Right ventricle myocardium inferior (tissue), 1 donor: ENCODE measurements at regions not wholly inside any gene's neighbourhood (a gene's known extent, or its start where the extent isn't known, plus 50 kb on each side); places are given as distances from the start of the nearest gene placed in this dataset.

ENCODE experiments used
- ATAC-seq: fragments of 200-7000 bp; cut with Tn5 transposase; one replicate; pipeline ENCODE4 v1.9.1; 2020; ENCODE audit warnings: mild to moderate bottlenecking, moderate library complexity
- DNase-seq: peaks from one replicate; pipeline ENCODE4 v3.0.0; 2021; ENCODE audit errors: missing footprints
- intact Hi-C: fragments of 100-400 bp; cut with DNase I; formaldehyde crosslinking; loops from one replicate; pipeline ENCODE4 v1.11.0; 2022
- donor health status: DM: no; HTN: yes; CAD: no; lungs with severe emphysema.

GRCh38 chr2:155100261-155100660 lies 401.8 kb downstream of the KCNJ3 start:
- ATAC-seq: no peak
- intact Hi-C loops: no loop called here
- no peak for DNase-seq

GRCh38 chr2:155099784-155100183 lies 401.3 kb downstream of the KCNJ3 start:
- intact Hi-C loops: no loop called here
- ATAC-seq: no peak

GRCh38 chr2:155095613-155096012 lies 397.1 kb downstream of the KCNJ3 start:
- intact Hi-C loops: no loop called here
- ATAC-seq (no peak), DNase-seq (no peak)

More at GRCh38 chr2:155099784-155100183, 401.3 kb downstream of the KCNJ3 start:
- DNase-seq: no peak

GRCh38 chr2:155080373-155080772 lies 381.9 kb downstream of the KCNJ3 start:
- DNase-seq (no peak), ATAC-seq (no peak)
- intact Hi-C loops: no loop called here

GRCh38 chr2:155070489-155070888 lies 372.0 kb downstream of the KCNJ3 start:
- intact Hi-C loops: no loop called here
- DNase-seq: no peak
- ATAC-seq: no peak

- no peak for ATAC-seq
- intact Hi-C loops: no loop called here
- no peak for DNase-seq
Measured at GRCh38 chr2:155062922-155063258, 364.4 kb downstream of the KCNJ3 start.

GRCh38 chr2:155062250-155062921 lies 363.9 kb downstream of the KCNJ3 start:
- ATAC-seq: no peak
- DNase-seq: no peak
- intact Hi-C loops: no loop called here

- ATAC-seq: no peak
Measured at GRCh38 chr2:155060896-155061295, 362.4 kb downstream of the KCNJ3 start.

GRCh38 chr2:155054712-155055111 lies 356.2 kb downstream of the KCNJ3 start:
- no peak for ATAC-seq
- intact Hi-C loops: no loop called here
- DNase-seq: no peak

More at GRCh38 chr2:155060896-155061295, 362.4 kb downstream of the KCNJ3 start:
- intact Hi-C loops: no loop called here
- no peak for DNase-seq

- no peak for DNase-seq
- ATAC-seq: no peak
- intact Hi-C loops: no loop called here
Measured at GRCh38 chr2:155043097-155043496, 344.6 kb downstream of the KCNJ3 start.

- ATAC-seq (no peak), DNase-seq (no peak)
- intact Hi-C loops: no loop called here
Measured at GRCh38 chr2:155035308-155035707, 336.8 kb downstream of the KCNJ3 start.

- DNase-seq: no peak
- ATAC-seq: no peak
- intact Hi-C loops: no loop called here
Measured at GRCh38 chr2:155033652-155034051, 335.2 kb downstream of the KCNJ3 start.

- ATAC-seq (no peak), DNase-seq (no peak)
- intact Hi-C loops: no loop called here
Measured at GRCh38 chr2:155030296-155030695, 331.8 kb downstream of the KCNJ3 start.

GRCh38 chr2:155026651-155027174 lies 328.2 kb downstream of the KCNJ3 start:
- no peak for ATAC-seq
- no peak for DNase-seq
- intact Hi-C loops: no loop called here

GRCh38 chr2:155023674-155024073 lies 325.2 kb downstream of the KCNJ3 start:
- no peak for ATAC-seq
- intact Hi-C loops: no loop called here
- no peak for DNase-seq

- no peak for ATAC-seq
- DNase-seq: no peak
- intact Hi-C loops: no loop called here
Measured at GRCh38 chr2:155022531-155022930, 324.0 kb downstream of the KCNJ3 start.

- ATAC-seq: no peak
- intact Hi-C loops: no loop called here
Measured at GRCh38 chr2:155021618-155022017, 323.1 kb downstream of the KCNJ3 start.

GRCh38 chr2:155020246-155020645 lies 321.8 kb downstream of the KCNJ3 start:
- ATAC-seq (no peak), DNase-seq (no peak)
- intact Hi-C loops: no loop called here

More at GRCh38 chr2:155021618-155022017, 323.1 kb downstream of the KCNJ3 start:
- DNase-seq: no peak

- no peak for DNase-seq
- intact Hi-C loops: no loop called here
- ATAC-seq: no peak
Measured at GRCh38 chr2:155010925-155011324, 312.4 kb downstream of the KCNJ3 start.

- intact Hi-C loops: no loop called here
- DNase-seq (no peak), ATAC-seq (no peak)
Measured at GRCh38 chr2:154995361-154995760, 296.9 kb downstream of the KCNJ3 start.

- DNase-seq (no peak), ATAC-seq (no peak)
- intact Hi-C loops: no loop called here
Measured at GRCh38 chr2:154992826-154993225, 294.3 kb downstream of the KCNJ3 start.
